ENCODE measurements at regions not wholly inside any gene's neighbourhood (a gene's known extent, or its start where the extent isn't known, plus 50 kb on each side); places are given as distances from the start of the nearest gene placed in this dataset.

GRCh38 chr6:79425589-79426311 is 111.5 kb downstream of the LCA5 start:
- TF ChIP-seq, protein P1, sequence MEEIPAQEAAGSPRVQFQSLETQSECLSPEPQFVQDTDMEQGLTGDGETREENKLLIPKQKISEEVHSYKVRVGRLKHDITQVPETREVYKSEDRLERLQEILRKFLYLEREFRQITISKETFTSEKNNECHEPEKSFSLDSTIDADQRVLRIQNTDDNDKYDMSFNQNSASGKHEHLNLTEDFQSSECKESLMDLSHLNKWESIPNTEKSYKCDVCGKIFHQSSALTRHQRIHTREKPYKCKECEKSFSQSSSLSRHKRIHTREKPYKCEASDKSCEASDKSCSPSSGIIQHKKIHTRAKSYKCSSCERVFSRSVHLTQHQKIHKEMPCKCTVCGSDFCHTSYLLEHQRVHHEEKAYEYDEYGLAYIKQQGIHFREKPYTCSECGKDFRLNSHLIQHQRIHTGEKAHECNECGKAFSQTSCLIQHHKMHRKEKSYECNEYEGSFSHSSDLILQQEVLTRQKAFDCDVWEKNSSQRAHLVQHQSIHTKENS (CRISPR knock-in tag; IDR thresholded peaks at IDR 0.05), result no peak
- no peak for TF ChIP-seq ZC3H4 (CRISPR knock-in tag; IDR thresholded peaks at IDR 0.05; ENCODE audit: borderline replicate concordance)
- TF ChIP-seq, protein P2, sequence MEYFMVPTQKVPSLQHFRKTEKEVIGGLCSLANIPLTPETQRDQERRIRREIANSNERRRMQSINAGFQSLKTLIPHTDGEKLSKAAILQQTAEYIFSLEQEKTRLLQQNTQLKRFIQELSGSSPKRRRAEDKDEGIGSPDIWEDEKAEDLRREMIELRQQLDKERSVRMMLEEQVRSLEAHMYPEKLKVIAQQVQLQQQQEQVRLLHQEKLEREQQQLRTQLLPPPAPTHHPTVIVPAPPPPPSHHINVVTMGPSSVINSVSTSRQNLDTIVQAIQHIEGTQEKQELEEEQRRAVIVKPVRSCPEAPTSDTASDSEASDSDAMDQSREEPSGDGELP (CRISPR knock-in tag; IDR thresholded peaks at IDR 0.05; ENCODE audit: borderline replicate concordance), result no peak
- TF ChIP-seq FOXK1 (CRISPR knock-in tag; IDR thresholded peaks at IDR 0.05; ENCODE audit: borderline replicate concordance), result no peak
- no peak for TF ChIP-seq RB1 (IDR thresholded peaks at IDR 0.05; ENCODE audit: low read depth)
- no peak for TF ChIP-seq ARID3B (CRISPR knock-in tag; IDR thresholded peaks at IDR 0.05; ENCODE audit: borderline replicate concordance)
- TF ChIP-seq EP300 (IDR thresholded peaks at IDR 0.05; ENCODE audit: low read length), result no peak
- TF ChIP-seq CTCF (IDR thresholded peaks at IDR 0.05 in 2 of 3, conservative IDR thresholded peaks at IDR 0.05 in 1 of 3; ENCODE audit: insufficient read depth in 2 of 3, low read depth in 1 of 3, low read length in 3 of 3), result no peak
- no peak for TF ChIP-seq ZNF217 (CRISPR knock-in tag; IDR thresholded peaks at IDR 0.05)
- no peak for TF ChIP-seq ZBTB40 (IDR thresholded peaks at IDR 0.05)
- TF ChIP-seq ZBTB40 (CRISPR knock-in tag; IDR thresholded peaks at IDR 0.05), result no peak
- no peak for TF ChIP-seq RFX5 (IDR thresholded peaks at IDR 0.05; ENCODE audit: low read depth, low read length)
- TF ChIP-seq BRF1 (IDR thresholded peaks at IDR 0.05; ENCODE audit: borderline replicate concordance, extremely low read depth, insufficient read length), result no peak
- TF ChIP-seq POLR2A (conservative IDR thresholded peaks at IDR 0.05), result no peak

Data from K562 (cell line).